ENCODE measurements at regions not wholly inside any gene's neighbourhood (a gene's known extent, or its start where the extent isn't known, plus 50 kb on each side); places are given as distances from the start of the nearest gene placed in this dataset.

- dilution Hi-C loops (cut with MboI; ENCODE audit: extremely low pct_ligation_motif_present, low sequenced_read_pairs), result no loop called here
- TF ChIP-seq MYC (IDR thresholded peaks at IDR 0.05; ENCODE audit: low read depth, low read length) (no peak), MAX (IDR thresholded peaks at IDR 0.05; ENCODE audit: insufficient read depth, insufficient read length) (no peak), EZH2 (IDR thresholded peaks at IDR 0.05; ENCODE audit: borderline replicate concordance, low read depth, low read length, severe bottlenecking) (no peak), FOS (IDR thresholded peaks at IDR 0.05; ENCODE audit: borderline replicate concordance, insufficient read depth, low read length) (no peak), JUN (IDR thresholded peaks at IDR 0.05; ENCODE audit: borderline replicate concordance, insufficient read depth, insufficient read length, low read depth) (no peak), POLR2A (IDR thresholded peaks at IDR 0.05; ENCODE audit: low read depth, low read length) (no peak), POLR2AphosphoS5 (IDR thresholded peaks at IDR 0.05; ENCODE audit: insufficient read depth, low read depth, low read length) (no peak), GATA2 (IDR thresholded peaks at IDR 0.05; ENCODE audit: insufficient read depth, insufficient read length, low read depth, low read length) (no peak), CTCF (IDR thresholded peaks at IDR 0.05; ENCODE audit: extremely low read depth in 1 of 2, insufficient read depth in 1 of 2, low read depth in 1 of 2, low read length in 2 of 2) (no peak)
- no peak for DNase-seq (ENCODE audit: low read depth, low spot score)
- Histone ChIP-seq H3K27ac (ENCODE audit: insufficient read depth, low read depth, low read length) (no peak overlapping the region), H4K20me1 (replicated peaks; ENCODE audit: control insufficient read depth, extremely low read depth, insufficient read depth, low read length) (no peaks in the 10 kb centered on the region), H3K79me2 (ENCODE audit: control insufficient read depth, insufficient read depth, low read length) (no peaks in the 10 kb centered on the region), H3K4me1 (ENCODE audit: control insufficient read depth, extremely low read depth, insufficient read depth, low read length) (peaks cover 8% of the 10 kb centered on the region), H3K4me3 (replicated peaks in 1 of 3; ENCODE audit: insufficient read depth in 1 of 3, low read depth in 1 of 3, low read length in 3 of 3) (no peak overlapping the region), H3K9me3 (replicated peaks; ENCODE audit: control insufficient read depth, insufficient read depth, low read length) (no peaks in the 10 kb centered on the region), H3K27me3 (ENCODE audit: control insufficient read depth in 2 of 2, insufficient read depth in 2 of 2, low read length in 2 of 2) (no peaks in the 10 kb centered on the region), H3K36me3 (ENCODE audit: control insufficient read depth in 2 of 2, extremely low read depth in 1 of 2, insufficient read depth in 2 of 2, low read length in 2 of 2) (no peaks in the 10 kb centered on the region), H2AFZ (ENCODE audit: low read depth, low read length) (no peak overlapping the region), H3K4me2 (ENCODE audit: insufficient read depth, low read length) (no peak overlapping the region), H3K9me1 (replicated peaks; ENCODE audit: control insufficient read depth, extremely low read depth, insufficient read depth, low read length) (no peaks in the 10 kb centered on the region), H3K9ac (replicated peaks; ENCODE audit: extremely low read depth, insufficient read depth, low read length) (no peak overlapping the region)
- POLR2A ChIA-PET, result no interaction called here
- intact Hi-C loops (cut with micrococcal nuclease), result no loop called here
- FAIRE-seq, result no peak
- CTCF ChIA-PET, result interaction anchor here (2.3 kb wide), 1 partner anchor 28 kb away, joined by 13 read pairs; no protein-coding TSS in a partner anchor
- no TSS peak for BruUV-seq (replicated peaks)
These were observed 79.6 kb downstream of the PITPNM2 start for GRCh38 chr12:123071099-123071800.

Data from endothelial cell of umbilical vein (primary cell).